GM23338 (cell line): ENCODE measurements at regions not wholly inside any gene's neighbourhood (a gene's known extent, or its start where the extent isn't known, plus 50 kb on each side); places are given as distances from the start of the nearest gene placed in this dataset.

ENCODE experiments used
- ATAC-seq: fragments of 200-7000 bp; cut with Tn5 transposase; 3 replicates; pipeline ENCODE4 v1.9.1; 2020
- DNase-seq: peaks from one replicate; pipeline ENCODE4 v3.0.0-alpha.2; 2015; ENCODE audit warnings: low spot score
- H2AFZ ChIP-seq: fragments of 200-600 bp; sonication (generic); 2 replicates; pipeline ENCODE4 v1.8.0; 2016; ENCODE audit warnings: antibody characterized with exemption, mild to moderate bottlenecking, moderate library complexity
- H3F3A ChIP-seq: fragments of 200-600 bp; sonication (generic); replicated peaks from 2 replicates; pipeline ENCODE4 v1.8.0; 2017; ENCODE audit warnings: antibody characterized with exemption, mixed run types, low read depth
- H3K27ac ChIP-seq: fragments of 200-600 bp; sonication (generic); 2 replicates; pipeline ENCODE4 v1.6.1; 2016; ENCODE audit warnings: low read depth
- H3K27me3 ChIP-seq: fragments of 200-600 bp; sonication (generic); 2 replicates; pipeline ENCODE4 v1.8.0; 2016; ENCODE audit warnings: mild to moderate bottlenecking, mixed run types, moderate library complexity; ENCODE audit not compliant: insufficient read depth
- H3K36me3 ChIP-seq: fragments of 200-600 bp; sonication (generic); 2 replicates; pipeline ENCODE4 v1.8.0; 2016; ENCODE audit warnings: mild to moderate bottlenecking; ENCODE audit not compliant: insufficient read depth
- H3K4me1 ChIP-seq: fragments of 200-600 bp; sonication (generic); 2 replicates; pipeline ENCODE4 v1.8.0; 2016; ENCODE audit warnings: mild to moderate bottlenecking, moderate library complexity; ENCODE audit not compliant: insufficient read depth
- H3K4me2 ChIP-seq: fragments of 200-600 bp; sonication (generic); 2 replicates; pipeline ENCODE4 v1.7.1; 2017; ENCODE audit warnings: mixed run types
- H3K4me3 ChIP-seq: fragments of 200-600 bp; sonication (generic); 2 replicates; pipeline ENCODE4 v1.6.1; 2016; ENCODE audit warnings: mixed run types
- H3K79me2 ChIP-seq: fragments of 200-600 bp; sonication (generic); replicated peaks from 2 replicates; pipeline ENCODE4 v1.8.0; 2017; ENCODE audit warnings: mild to moderate bottlenecking; ENCODE audit not compliant: insufficient read depth
- H3K9me2 ChIP-seq: fragments of 200-600 bp; sonication (generic); 2 replicates; pipeline ENCODE4 v1.8.0; 2017; ENCODE audit not compliant: insufficient read depth
- H4K20me1 ChIP-seq: fragments of 200-600 bp; sonication (generic); replicated peaks from 2 replicates; pipeline ENCODE4 v1.8.0; 2017; ENCODE audit warnings: mild to moderate bottlenecking; ENCODE audit not compliant: insufficient read depth
- H3K27ac Mint-ChIP-seq: 2 replicates; pipeline ENCODE4 v1.8.0; 2020; ENCODE audit warnings: inconsistent platforms, mild to moderate bottlenecking, moderate library complexity, mixed read lengths
- H3K27me3 Mint-ChIP-seq: 3 replicates; pipeline ENCODE4 v1.8.0; 2022; ENCODE audit warnings: low read depth, mild to moderate bottlenecking, moderate library complexity, mixed read lengths, inconsistent platforms; ENCODE audit not compliant: insufficient read depth, poor library complexity
- H3K36me3 Mint-ChIP-seq: 3 replicates; pipeline ENCODE4 v1.8.0; 2021; ENCODE audit warnings: low read depth, mild to moderate bottlenecking, inconsistent platforms, moderate library complexity, mixed read lengths
- H3K4me1 Mint-ChIP-seq: 3 replicates; pipeline ENCODE4 v1.8.0; 2020; ENCODE audit warnings: mild to moderate bottlenecking, inconsistent platforms, mixed read lengths
- H3K4me3 Mint-ChIP-seq: 3 replicates; pipeline ENCODE4 v1.8.0; 2021; ENCODE audit warnings: moderate library complexity, mild to moderate bottlenecking, inconsistent platforms, mixed read lengths
- H3K9me3 Mint-ChIP-seq: 3 replicates; pipeline ENCODE4 v1.8.0; 2020; ENCODE audit warnings: moderate library complexity, mild to moderate bottlenecking, inconsistent platforms, mixed read lengths
- EZH2 ChIP-seq: fragments of 200-600 bp; sonication (generic); IDR thresholded peaks from one replicate; pipeline ENCODE4 v1.8.0; 2017; ENCODE audit warnings: antibody characterized with exemption, mild to moderate bottlenecking, low read depth; ENCODE audit not compliant: unreplicated experiment
- JUNB ChIP-seq: IDR thresholded peaks from one replicate; pipeline ENCODE4 v1.6.1; 2016; ENCODE audit warnings: antibody characterized with exemption; ENCODE audit not compliant: unreplicated experiment
- NANOG ChIP-seq: IDR thresholded peaks from 2 replicates; pipeline ENCODE4 v1.6.1; 2016; ENCODE audit warnings: antibody characterized with exemption, borderline replicate concordance
- POLR2AphosphoS5 ChIP-seq: IDR thresholded peaks from 2 replicates; pipeline ENCODE4 v1.6.1; 2016; ENCODE audit warnings: antibody characterized with exemption, low read depth
- STAT1 ChIP-seq: IDR thresholded peaks from one replicate; pipeline ENCODE4 v1.6.1; 2016; ENCODE audit warnings: antibody characterized with exemption; ENCODE audit not compliant: unreplicated experiment
- TF ChIP-seq, protein P1 (sequence below), 2 experiments: fragments of 200-600 bp in 1 of 2; sonication (generic) in 1 of 2; conservative IDR thresholded peaks; 2 replicates each; pipeline versions ENCODE4 v1.5.1 to v1.6.1; 2016 to 2017; ENCODE audit warnings: antibody characterized with exemption in 2 of 2, low read depth in 2 of 2, mild to moderate bottlenecking in 2 of 2, moderate library complexity in 1 of 2
- TF ChIP-seq, protein P2 (sequence below): IDR thresholded peaks from one replicate; pipeline ENCODE4 v1.6.1; 2018; ENCODE audit warnings: antibody characterized with exemption; ENCODE audit not compliant: unreplicated experiment
- TF ChIP-seq, protein P3 (sequence below): IDR thresholded peaks from 2 replicates; pipeline ENCODE4 v1.6.1; 2016; ENCODE audit warnings: antibody characterized with exemption

DNA sequence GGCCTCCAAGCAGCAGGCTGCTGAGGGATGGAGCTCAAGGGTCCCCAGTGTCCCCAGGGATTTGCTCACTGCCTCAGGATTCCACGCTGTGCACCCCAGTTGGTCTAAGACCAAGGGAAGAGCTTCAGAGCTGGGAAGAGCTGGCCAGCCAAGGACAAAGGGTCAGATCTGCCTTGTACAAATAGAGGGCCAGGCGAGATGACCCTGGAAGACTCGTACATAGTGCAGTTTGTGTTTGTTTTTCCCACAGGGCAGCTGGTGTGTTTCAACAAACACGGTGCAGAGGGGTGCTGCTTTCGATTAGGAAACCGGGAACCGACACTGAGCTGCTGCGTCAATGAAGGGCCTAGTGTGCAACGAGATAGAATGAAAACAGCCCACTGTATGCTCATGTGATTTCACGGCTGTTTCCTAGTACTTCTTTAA, 56.1 kb upstream of the TRPM1 start (continued):
- TF ChIP-seq, protein P1, sequence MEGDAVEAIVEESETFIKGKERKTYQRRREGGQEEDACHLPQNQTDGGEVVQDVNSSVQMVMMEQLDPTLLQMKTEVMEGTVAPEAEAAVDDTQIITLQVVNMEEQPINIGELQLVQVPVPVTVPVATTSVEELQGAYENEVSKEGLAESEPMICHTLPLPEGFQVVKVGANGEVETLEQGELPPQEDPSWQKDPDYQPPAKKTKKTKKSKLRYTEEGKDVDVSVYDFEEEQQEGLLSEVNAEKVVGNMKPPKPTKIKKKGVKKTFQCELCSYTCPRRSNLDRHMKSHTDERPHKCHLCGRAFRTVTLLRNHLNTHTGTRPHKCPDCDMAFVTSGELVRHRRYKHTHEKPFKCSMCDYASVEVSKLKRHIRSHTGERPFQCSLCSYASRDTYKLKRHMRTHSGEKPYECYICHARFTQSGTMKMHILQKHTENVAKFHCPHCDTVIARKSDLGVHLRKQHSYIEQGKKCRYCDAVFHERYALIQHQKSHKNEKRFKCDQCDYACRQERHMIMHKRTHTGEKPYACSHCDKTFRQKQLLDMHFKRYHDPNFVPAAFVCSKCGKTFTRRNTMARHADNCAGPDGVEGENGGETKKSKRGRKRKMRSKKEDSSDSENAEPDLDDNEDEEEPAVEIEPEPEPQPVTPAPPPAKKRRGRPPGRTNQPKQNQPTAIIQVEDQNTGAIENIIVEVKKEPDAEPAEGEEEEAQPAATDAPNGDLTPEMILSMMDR (conservative IDR thresholded peaks at IDR 0.05; ENCODE audit: low read depth in 2 of 2) = no peak
- TF ChIP-seq NANOG (no peak), JUNB (no peak), STAT1 (no peak)
- TF ChIP-seq, protein P2, sequence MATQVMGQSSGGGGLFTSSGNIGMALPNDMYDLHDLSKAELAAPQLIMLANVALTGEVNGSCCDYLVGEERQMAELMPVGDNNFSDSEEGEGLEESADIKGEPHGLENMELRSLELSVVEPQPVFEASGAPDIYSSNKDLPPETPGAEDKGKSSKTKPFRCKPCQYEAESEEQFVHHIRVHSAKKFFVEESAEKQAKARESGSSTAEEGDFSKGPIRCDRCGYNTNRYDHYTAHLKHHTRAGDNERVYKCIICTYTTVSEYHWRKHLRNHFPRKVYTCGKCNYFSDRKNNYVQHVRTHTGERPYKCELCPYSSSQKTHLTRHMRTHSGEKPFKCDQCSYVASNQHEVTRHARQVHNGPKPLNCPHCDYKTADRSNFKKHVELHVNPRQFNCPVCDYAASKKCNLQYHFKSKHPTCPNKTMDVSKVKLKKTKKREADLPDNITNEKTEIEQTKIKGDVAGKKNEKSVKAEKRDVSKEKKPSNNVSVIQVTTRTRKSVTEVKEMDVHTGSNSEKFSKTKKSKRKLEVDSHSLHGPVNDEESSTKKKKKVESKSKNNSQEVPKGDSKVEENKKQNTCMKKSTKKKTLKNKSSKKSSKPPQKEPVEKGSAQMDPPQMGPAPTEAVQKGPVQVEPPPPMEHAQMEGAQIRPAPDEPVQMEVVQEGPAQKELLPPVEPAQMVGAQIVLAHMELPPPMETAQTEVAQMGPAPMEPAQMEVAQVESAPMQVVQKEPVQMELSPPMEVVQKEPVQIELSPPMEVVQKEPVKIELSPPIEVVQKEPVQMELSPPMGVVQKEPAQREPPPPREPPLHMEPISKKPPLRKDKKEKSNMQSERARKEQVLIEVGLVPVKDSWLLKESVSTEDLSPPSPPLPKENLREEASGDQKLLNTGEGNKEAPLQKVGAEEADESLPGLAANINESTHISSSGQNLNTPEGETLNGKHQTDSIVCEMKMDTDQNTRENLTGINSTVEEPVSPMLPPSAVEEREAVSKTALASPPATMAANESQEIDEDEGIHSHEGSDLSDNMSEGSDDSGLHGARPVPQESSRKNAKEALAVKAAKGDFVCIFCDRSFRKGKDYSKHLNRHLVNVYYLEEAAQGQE = no peak
- TF ChIP-seq, protein P3, sequence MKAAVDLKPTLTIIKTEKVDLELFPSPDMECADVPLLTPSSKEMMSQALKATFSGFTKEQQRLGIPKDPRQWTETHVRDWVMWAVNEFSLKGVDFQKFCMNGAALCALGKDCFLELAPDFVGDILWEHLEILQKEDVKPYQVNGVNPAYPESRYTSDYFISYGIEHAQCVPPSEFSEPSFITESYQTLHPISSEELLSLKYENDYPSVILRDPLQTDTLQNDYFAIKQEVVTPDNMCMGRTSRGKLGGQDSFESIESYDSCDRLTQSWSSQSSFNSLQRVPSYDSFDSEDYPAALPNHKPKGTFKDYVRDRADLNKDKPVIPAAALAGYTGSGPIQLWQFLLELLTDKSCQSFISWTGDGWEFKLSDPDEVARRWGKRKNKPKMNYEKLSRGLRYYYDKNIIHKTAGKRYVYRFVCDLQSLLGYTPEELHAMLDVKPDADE = no peak

DNA sequence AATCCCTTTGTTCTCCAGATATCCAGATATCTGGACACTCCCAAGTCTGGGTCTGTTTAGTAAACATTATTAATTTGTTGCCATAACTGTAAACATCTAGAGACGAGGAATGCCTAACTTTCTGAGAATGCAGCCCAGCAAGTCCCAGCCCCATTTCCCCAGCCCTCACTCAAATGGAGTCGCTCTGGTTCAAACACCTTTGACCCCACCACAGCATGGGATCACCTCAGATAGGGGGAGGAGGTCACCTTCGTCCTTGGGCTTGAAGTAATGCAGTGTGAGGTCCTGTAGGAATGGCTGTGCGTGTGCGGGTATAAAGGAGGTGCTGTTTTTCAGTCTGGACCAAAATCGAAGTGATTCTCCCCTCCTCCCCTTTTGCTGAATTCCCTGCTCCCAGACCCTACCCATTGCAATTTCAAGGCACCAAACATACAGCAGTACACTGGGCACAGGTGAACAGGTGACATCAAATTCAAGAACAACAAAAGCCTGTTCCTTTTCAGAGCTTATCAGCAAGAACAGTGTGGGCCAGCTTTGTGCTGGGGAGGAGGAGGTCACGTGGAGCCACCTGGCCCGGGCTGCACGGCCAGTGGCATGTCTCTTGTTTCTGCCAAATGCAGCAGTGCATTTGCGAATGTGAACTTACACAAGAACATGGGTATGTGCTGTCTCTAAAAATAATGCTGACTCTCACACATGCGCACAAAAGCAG, 57.5 kb upstream of the TRPM1 start:
- no peaks in the 10 kb centered on the region for H3K9me2 ChIP-seq
- no peak for TF ChIP-seq POLR2AphosphoS5
- TF ChIP-seq, protein P3 = no peak
- TF ChIP-seq EZH2 = no peak
- DNase-seq = no peak
- Mint-ChIP-seq H3K27me3 (peaks cover 10% of the 10 kb centered on the region), H3K4me3 (no peak overlapping the region), H3K36me3 (peaks cover 9% of the 10 kb centered on the region; the same call in 1 of the 3 replicates), H3K9me3 (peaks cover 7% of the 10 kb centered on the region; the same call in 2 of the 3 replicates), H3K4me1 (peaks cover 27% of the 10 kb centered on the region), H3K27ac (0 out of 2 replicates have a peak overlapping the region, but pooled peaks have one; percentile 47)
- peak; percentile 27 for ATAC-seq
- no peaks in the 10 kb centered on the region for H3K27me3 ChIP-seq
- H3K79me2 ChIP-seq = no peaks in the 10 kb centered on the region
- no peaks in the 10 kb centered on the region for H4K20me1 ChIP-seq
- no peaks in the 10 kb centered on the region for H3F3A ChIP-seq
- no peak overlapping the region for H3K27ac ChIP-seq
- peak overlapping the region; percentile 90 for H2AFZ ChIP-seq
- peaks cover 24% of the 10 kb centered on the region; the same call in 1 of the 2 replicates for H3K4me1 ChIP-seq
- peaks cover 6% of the 10 kb centered on the region; the same call in 1 of the 2 replicates for H3K36me3 ChIP-seq
- H3K4me3 ChIP-seq = no peak overlapping the region
- H3K4me2 ChIP-seq = no peak overlapping the region
